Tibial artery (tissue), 4 donors: ENCODE measurements at regions not wholly inside any gene's neighbourhood (a gene's known extent, or its start where the extent isn't known, plus 50 kb on each side); places are given as distances from the start of the nearest gene placed in this dataset.

Experiments used
- DNase-seq, 2 donors: peaks; one replicate each; pipeline ENCODE4 v3.0.0-alpha.2; 2019
- H3K27ac ChIP-seq, 2 donors: fragments of 200-600 bp; sonication (generic) in 1 of 2; 1 replicate in 1 of 2; 2 replicates in 1 of 2; pipeline ENCODE4 v1.5.1; 2018 to 2019; ENCODE audit warnings: mild to moderate bottlenecking in 1 of 2
- H3K27me3 ChIP-seq, 2 donors: fragments of 200-600 bp; sonication (generic) in 1 of 2; one replicate each; pipeline versions ENCODE4 v1.5.1 to v1.6.0; 2016 to 2019
- H3K36me3 ChIP-seq, 3 donors: fragments of 200-600 bp; sonication (generic) in 2 of 3; one replicate each; pipeline ENCODE4 v1.5.1; 2016 to 2019; ENCODE audit warnings: mild to moderate bottlenecking in 2 of 3
- H3K4me1 ChIP-seq, 4 donors: fragments of 200-600 bp; sonication (generic) in 2 of 4; 1 replicate in 3 of 4; 2 replicates in 1 of 4; pipeline ENCODE4 v1.5.1; 2016 to 2019
- H3K4me3 ChIP-seq, 2 donors: fragments of 200-600 bp; sonication (generic) in 1 of 2; 1 replicate in 1 of 2; 2 replicates in 1 of 2; pipeline ENCODE4 v1.5.1; 2018 to 2019; ENCODE audit warnings: mild to moderate bottlenecking in 2 of 2
- H3K9me3 ChIP-seq, 3 donors: fragments of 200-600 bp; sonication (generic) in 1 of 3; one replicate each; pipeline ENCODE4 v1.5.1; 2016 to 2019
- CTCF ChIP-seq, 2 experiments: fragments of 200-600 bp in 1 of 2; fragments of 450-650 bp in 1 of 2; IDR thresholded peaks; one replicate each; pipeline ENCODE4 v1.5.1; 2017 to 2019; ENCODE audit warnings: antibody characterized with exemption in 2 of 2, mild to moderate bottlenecking in 1 of 2, moderate library complexity in 1 of 2
- intact Hi-C: fragments of 100-400 bp; cut with DNase I; formaldehyde crosslinking; loops from one replicate; pipeline ENCODE4 v1.15.0; 2023; ENCODE audit warnings: low total_unique reads

GRCh38 chr5:96140084-96140483 is 178.4 kb upstream of the ELL2 start:
- intact Hi-C loops: no loop called here
- H3K4me1 ChIP-seq: peaks cover 0 to 15% (median 4%) of the 10 kb centered on the region in 4 donors
- H3K27ac ChIP-seq: peak overlapping the region; percentile 44 to 62
- no peak overlapping the region for H3K4me3 ChIP-seq
- no peak for TF ChIP-seq CTCF (IDR thresholded peaks at IDR 0.05)
- no peaks in the 10 kb centered on the region for H3K27me3 ChIP-seq
- H3K9me3 ChIP-seq: no peaks in the 10 kb centered on the region
- no peak for DNase-seq
- no peaks in the 10 kb centered on the region for H3K36me3 ChIP-seq

GRCh38 chr5:96134886-96135285 is 173.2 kb upstream of the ELL2 start:
- Histone ChIP-seq H3K27ac (no peak overlapping the region), H3K4me1 (peaks cover 0 to 19% (median 0%) of the 10 kb centered on the region in 4 donors), H3K4me3 (no peak overlapping the region), H3K9me3 (no peaks in the 10 kb centered on the region), H3K27me3 (no peaks in the 10 kb centered on the region), H3K36me3 (no peaks in the 10 kb centered on the region)
- TF ChIP-seq CTCF (IDR thresholded peaks at IDR 0.05): no peak
- intact Hi-C loops: no loop called here
- no peak for DNase-seq

- H3K4me3 ChIP-seq: no peak overlapping the region
- no peaks in the 10 kb centered on the region for H3K9me3 ChIP-seq
- no peak for DNase-seq
- peaks cover 0 to 20% (median 1%) of the 10 kb centered on the region in 4 donors for H3K4me1 ChIP-seq
- H3K36me3 ChIP-seq: no peaks in the 10 kb centered on the region
- intact Hi-C loops: no loop called here
- H3K27me3 ChIP-seq: no peaks in the 10 kb centered on the region
- no peak for TF ChIP-seq CTCF (IDR thresholded peaks at IDR 0.05)
- H3K27ac ChIP-seq: no peak overlapping the region
Observed at GRCh38 chr5:96133341-96134079, 171.9 kb upstream of the ELL2 start.

- intact Hi-C loops: no loop called here
Observed at GRCh38 chr5:96129276-96129675, 167.6 kb upstream of the ELL2 start.

GRCh38 chr5:96128204-96128864 is 166.7 kb upstream of the ELL2 start:
- TF ChIP-seq CTCF (IDR thresholded peaks at IDR 0.05): no peak
- H3K9me3 ChIP-seq: no peaks in the 10 kb centered on the region
- H3K36me3 ChIP-seq: no peaks in the 10 kb centered on the region
- no peak overlapping the region for H3K27ac ChIP-seq
- H3K4me1 ChIP-seq: peaks cover 0 to 56% (median 11%) of the 10 kb centered on the region in 4 donors
- H3K4me3 ChIP-seq: no peak overlapping the region
- no peak for DNase-seq
- H3K27me3 ChIP-seq: no peaks in the 10 kb centered on the region
- intact Hi-C loops: no loop called here

More at GRCh38 chr5:96129276-96129675, 167.6 kb upstream of the ELL2 start:
- no peak for TF ChIP-seq CTCF (IDR thresholded peaks at IDR 0.05)
- Histone ChIP-seq H3K4me1 (peaks cover 0 to 55% (median 11%) of the 10 kb centered on the region in 4 donors), H3K27me3 (no peaks in the 10 kb centered on the region), H3K4me3 (no peak overlapping the region), H3K36me3 (no peaks in the 10 kb centered on the region), H3K9me3 (no peaks in the 10 kb centered on the region), H3K27ac (no peak overlapping the region)
- no peak for DNase-seq
